T-cell (primary cell): ENCODE measurements at regions not wholly inside any gene's neighbourhood (a gene's known extent, or its start where the extent isn't known, plus 50 kb on each side); places are given as distances from the start of the nearest gene placed in this dataset.

Experiments used
- ATAC-seq, 4 experiments: fragments of 200-7000 bp in 3 of 4; fragments of 150-1000 bp in 1 of 4; cut with Tn5 transposase; replicated peaks in 1 of 4; 1 replicate in 3 of 4; 2 replicates in 1 of 4; pipeline ENCODE4 v1.10.0; 2021; ENCODE audit warnings: moderate library complexity in 3 of 4, mild to moderate bottlenecking in 2 of 4, moderate number of reproducible peaks in 1 of 4
- CTCF ChIA-PET, 2 donors: fragments of 300-600 bp; sonication (Branson Sonifier 250); formaldehyde crosslinking; loops; one replicate each; lab custom pipeline; 2022; ENCODE audit warnings: antibody characterized with exemption in 2 of 2; lab: Charles Lee
- POLR2A ChIA-PET, 2 donors: fragments of 300-600 bp; sonication (Branson Sonifier 250); formaldehyde crosslinking; loops; one replicate each; lab custom pipeline; 2022; ENCODE audit warnings: antibody characterized with exemption in 2 of 2; lab: Charles Lee
- DNase-seq, 35 experiments: peaks; one replicate each; pipeline versions ENCODE4 v3.0.0 to v3.0.0-alpha.2; 2013 to 2023
- H3K27ac ChIP-seq: one replicate; pipeline ENCODE4 v1.5.1; 2013; ENCODE audit warnings: low read length
- H3K27me3 ChIP-seq, 2 experiments: replicated peaks in 1 of 2; 1 replicate in 1 of 2; 2 replicates in 1 of 2; pipeline versions ENCODE4 v1.6.1 to v1.7.0; 2013; ENCODE audit warnings: low read length in 1 of 2, mixed read lengths in 1 of 2; ENCODE audit not compliant: control insufficient read depth in 2 of 2, insufficient read depth in 2 of 2; ENCODE audit errors: extremely low read depth in 1 of 2
- H3K36me3 ChIP-seq, 2 donors: 1 replicate in 1 of 2; 2 replicates in 1 of 2; pipeline versions ENCODE4 v1.6.1 to v1.7.0; 2013; ENCODE audit warnings: low read length in 1 of 2; ENCODE audit not compliant: control insufficient read depth in 2 of 2, insufficient read depth in 1 of 2; ENCODE audit errors: extremely low read depth in 1 of 2
- H3K4me1 ChIP-seq, 2 experiments: 1 replicate in 1 of 2; 2 replicates in 1 of 2; pipeline versions ENCODE4 v1.6.1 to v1.7.0; 2013; ENCODE audit warnings: low read length in 2 of 2, mixed read lengths in 1 of 2; ENCODE audit not compliant: insufficient read depth in 2 of 2, control insufficient read depth in 1 of 2; ENCODE audit errors: extremely low read depth in 1 of 2
- H3K4me3 ChIP-seq, 2 donors: 1 replicate in 1 of 2; 2 replicates in 1 of 2; pipeline versions ENCODE4 v1.5.1 to v1.7.0; 2013; ENCODE audit warnings: mild to moderate bottlenecking in 2 of 2, low read length in 1 of 2, moderate library complexity in 1 of 2; ENCODE audit not compliant: control insufficient read depth in 1 of 2; ENCODE audit errors: extremely low read depth in 1 of 2
- H3K9me3 ChIP-seq: 2 replicates; pipeline ENCODE4 v1.7.0; 2013
- H3K27ac Mint-ChIP-seq, 2 donors: one replicate each; pipeline ENCODE4 v1.8.0; 2020 to 2021; ENCODE audit warnings: mild to moderate bottlenecking in 2 of 2, mixed read lengths in 2 of 2
- H3K27me3 Mint-ChIP-seq, 2 donors: one replicate each; pipeline ENCODE4 v1.8.0; 2021 to 2022; ENCODE audit warnings: mixed read lengths in 2 of 2
- H3K36me3 Mint-ChIP-seq: one replicate; pipeline ENCODE4 v1.8.0; 2021; ENCODE audit warnings: mixed read lengths
- H3K4me1 Mint-ChIP-seq, 3 donors: one replicate each; pipeline ENCODE4 v1.8.0; 2020 to 2022; ENCODE audit warnings: mixed read lengths in 3 of 3, mild to moderate bottlenecking in 1 of 3
- H3K4me3 Mint-ChIP-seq, 3 donors: one replicate each; pipeline ENCODE4 v1.8.0; 2020 to 2022; ENCODE audit warnings: mild to moderate bottlenecking in 3 of 3, mixed read lengths in 3 of 3, moderate library complexity in 3 of 3
- H3K9me3 Mint-ChIP-seq, 3 donors: one replicate each; pipeline ENCODE4 v1.8.0; 2020 to 2022; ENCODE audit warnings: mixed read lengths in 3 of 3
- WGBS: methylation state at CpG from one replicate; pipeline ENCODE4 v1.1.5; 2013; ENCODE audit warnings: missing lambda C conversion rate; ENCODE audit not compliant: insufficient coverage; 5-methylcytosine and 5-hydroxymethylcytosine counted together

DNA sequence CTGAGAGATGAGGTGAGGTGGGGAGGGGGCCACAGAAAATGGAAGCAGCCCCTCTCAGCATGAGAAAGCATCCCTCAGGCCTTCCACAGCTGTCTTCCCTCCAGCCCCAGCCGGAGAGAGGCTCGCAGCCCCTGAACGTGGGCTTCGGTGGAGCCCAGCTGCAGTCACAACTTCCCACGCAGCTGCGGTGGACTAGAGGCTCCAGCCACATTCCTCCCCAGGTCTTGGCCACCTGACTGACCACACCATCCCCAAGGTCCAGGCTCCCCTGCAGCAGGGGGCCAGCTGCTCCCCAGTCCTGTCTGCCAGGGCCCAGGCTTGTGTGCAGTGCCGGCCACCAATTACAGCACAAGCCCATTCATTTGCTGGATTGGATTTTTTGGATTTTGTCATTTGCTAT is 212.3 kb upstream of the BCOR start:
- no peak overlapping the region for H3K27ac ChIP-seq
- ATAC-seq = no peak
- H3K4me1 Mint-ChIP-seq = no peaks in the 10 kb centered on the region
- no peaks in the 10 kb centered on the region for H3K36me3 Mint-ChIP-seq
- peaks cover 2 to 9% of the 10 kb centered on the region in 2 donors for H3K27me3 Mint-ChIP-seq
- H3K4me3 ChIP-seq = no peak overlapping the region
- H3K36me3 ChIP-seq = no peaks in the 10 kb centered on the region
- WGBS = 100% methylated on average over 1 of the region's 7 CpGs
- no peak for DNase-seq
- no peaks in the 10 kb centered on the region for H3K4me1 ChIP-seq
- H3K4me3 Mint-ChIP-seq = no peak overlapping the region
- H3K9me3 ChIP-seq = no peaks in the 10 kb centered on the region
- H3K9me3 Mint-ChIP-seq = no peaks in the 10 kb centered on the region
- H3K27me3 ChIP-seq = peaks cover 0 to 4% of the 10 kb centered on the region in 2 experiments
- POLR2A ChIA-PET = no interaction called here
- CTCF ChIA-PET = no interaction called here
- H3K27ac Mint-ChIP-seq = no peak overlapping the region

DNA sequence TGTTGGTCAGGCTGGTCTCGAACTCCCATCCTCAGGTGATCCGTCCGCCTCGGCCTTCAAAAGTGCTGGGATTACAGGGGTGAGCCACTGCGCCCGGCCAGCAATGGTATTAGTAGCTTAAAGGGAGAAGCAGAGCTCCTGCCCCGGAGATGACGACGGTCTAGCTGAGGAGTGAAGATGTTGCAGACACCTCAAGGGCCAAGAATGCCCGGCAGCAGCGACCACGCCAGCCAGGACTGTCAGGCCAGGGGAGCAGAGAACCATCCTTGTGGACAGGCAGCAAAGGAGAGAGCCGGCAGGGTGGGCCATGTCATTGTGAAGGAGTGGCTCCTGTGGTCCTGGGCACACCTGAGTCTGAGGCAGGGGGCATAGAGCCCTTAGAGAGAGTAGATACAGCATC is 210.1 kb upstream of the BCOR start:
- H3K27me3 Mint-ChIP-seq = peaks cover 2 to 18% of the 10 kb centered on the region in 2 donors
- DNase-seq (no peak), ATAC-seq (no peak)
- H3K4me1 Mint-ChIP-seq = peaks cover 0 to 7% (median 3%) of the 10 kb centered on the region in 3 donors
- no peaks in the 10 kb centered on the region for H3K9me3 ChIP-seq
- H3K27me3 ChIP-seq = peaks cover 0 to 2% of the 10 kb centered on the region in 2 experiments
- no peak overlapping the region for H3K27ac ChIP-seq
- no peak overlapping the region for H3K4me3 Mint-ChIP-seq
- no peaks in the 10 kb centered on the region for H3K36me3 Mint-ChIP-seq
- no peaks in the 10 kb centered on the region for H3K9me3 Mint-ChIP-seq
- ChIA-PET CTCF (no interaction called here), POLR2A (no interaction called here)
- no peak overlapping the region for H3K27ac Mint-ChIP-seq
- H3K4me1 ChIP-seq = no peaks in the 10 kb centered on the region
- 83% methylated on average over 9 of the region's 13 CpGs for WGBS
- no peak overlapping the region for H3K4me3 ChIP-seq
- no peaks in the 10 kb centered on the region for H3K36me3 ChIP-seq

DNA sequence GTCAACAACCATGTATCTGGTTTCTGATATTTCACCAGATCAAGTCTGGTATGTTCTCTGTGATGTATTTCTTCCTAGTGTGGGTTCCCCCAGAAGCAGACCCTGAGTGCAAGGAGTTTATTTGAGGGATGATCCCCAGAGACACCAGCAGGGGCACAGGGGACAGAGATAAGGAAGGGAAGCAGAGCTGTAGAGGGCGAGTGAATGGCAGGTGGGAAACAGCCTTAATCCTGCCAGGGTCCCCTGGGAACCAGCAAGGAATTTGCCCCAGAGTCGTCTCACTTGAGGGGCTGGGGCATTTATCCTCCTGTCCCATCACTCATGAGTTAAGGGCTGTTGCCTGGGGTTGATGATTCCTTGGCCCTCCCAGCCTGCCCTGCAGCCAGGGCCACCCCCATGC is 206.4 kb upstream of the BCOR start:
- no peaks in the 10 kb centered on the region for H3K36me3 ChIP-seq
- peaks cover 2 to 40% of the 10 kb centered on the region in 2 donors for H3K27me3 Mint-ChIP-seq
- ATAC-seq = no peak
- H3K4me1 Mint-ChIP-seq = peaks cover 0 to 22% (median 11%) of the 10 kb centered on the region in 3 donors
- H3K9me3 Mint-ChIP-seq = no peaks in the 10 kb centered on the region
- CTCF ChIA-PET = no interaction called here
- DNase-seq = no peak
- no CpG with 5 or more reads among the region's 2 CpGs for WGBS
- no peak overlapping the region for H3K4me3 ChIP-seq
- H3K4me3 Mint-ChIP-seq = no peak overlapping the region
- POLR2A ChIA-PET = no interaction called here
- peaks cover 1 to 19% of the 10 kb centered on the region in 2 experiments for H3K4me1 ChIP-seq
- H3K27me3 ChIP-seq = peaks cover 0 to 9% of the 10 kb centered on the region in 2 experiments
- no peak overlapping the region for H3K27ac ChIP-seq
- no peak overlapping the region for H3K27ac Mint-ChIP-seq
- H3K36me3 Mint-ChIP-seq = no peaks in the 10 kb centered on the region
- no peaks in the 10 kb centered on the region for H3K9me3 ChIP-seq

GRCh38 chrX:40303256-40304077 is 205.7 kb upstream of the BCOR start:
- Mint-ChIP-seq H3K27me3 (peaks cover 2 to 43% of the 10 kb centered on the region in 2 donors), H3K9me3 (no peaks in the 10 kb centered on the region), H3K4me1 (peaks cover 0 to 22% (median 11%) of the 10 kb centered on the region in 3 donors), H3K4me3 (no peak overlapping the region), H3K27ac (no peak overlapping the region), H3K36me3 (no peaks in the 10 kb centered on the region)
- DNase-seq (no peak), ATAC-seq (no peak)
- no peak overlapping the region for H3K4me3 ChIP-seq
- no peaks in the 10 kb centered on the region for H3K36me3 ChIP-seq
- ChIA-PET POLR2A (no interaction called here), CTCF (no interaction called here)
- no CpG with 5 or more reads among the region's 4 CpGs for WGBS
- no peaks in the 10 kb centered on the region for H3K9me3 ChIP-seq
- H3K27me3 ChIP-seq = peaks cover 0 to 10% of the 10 kb centered on the region in 2 experiments
- peaks cover 2 to 20% of the 10 kb centered on the region in 2 experiments for H3K4me1 ChIP-seq
- H3K27ac ChIP-seq = no peak overlapping the region

- peaks cover 0 to 22% (median 11%) of the 10 kb centered on the region in 3 donors for H3K4me1 Mint-ChIP-seq
- ChIA-PET POLR2A (no interaction called here), CTCF (no interaction called here)
- no peaks in the 10 kb centered on the region for H3K36me3 Mint-ChIP-seq
- ATAC-seq = no peak
- peak overlapping the region in 1 of 2 donors; percentile 11 for H3K27ac Mint-ChIP-seq
- no peak overlapping the region for H3K27ac ChIP-seq
- WGBS = 51% methylated on average over 3 of the region's 15 CpGs
- peaks cover 0 to 43% of the 10 kb centered on the region in 2 donors for H3K27me3 Mint-ChIP-seq
- peak overlapping the region in 1 of 3 donors; percentile 37 for H3K4me3 Mint-ChIP-seq
- H3K27me3 ChIP-seq = peaks cover 0 to 9% of the 10 kb centered on the region in 2 experiments
- peak in 1 of 35 experiments; percentile 8 for DNase-seq
- no peak overlapping the region for H3K4me3 ChIP-seq
- H3K4me1 ChIP-seq = peaks cover 2 to 20% of the 10 kb centered on the region in 2 experiments
- no peaks in the 10 kb centered on the region for H3K9me3 Mint-ChIP-seq
- no peaks in the 10 kb centered on the region for H3K36me3 ChIP-seq
- H3K9me3 ChIP-seq = no peaks in the 10 kb centered on the region
These were observed 202.6 kb upstream of the BCOR start for GRCh38 chrX:40300286-40300890.

DNA sequence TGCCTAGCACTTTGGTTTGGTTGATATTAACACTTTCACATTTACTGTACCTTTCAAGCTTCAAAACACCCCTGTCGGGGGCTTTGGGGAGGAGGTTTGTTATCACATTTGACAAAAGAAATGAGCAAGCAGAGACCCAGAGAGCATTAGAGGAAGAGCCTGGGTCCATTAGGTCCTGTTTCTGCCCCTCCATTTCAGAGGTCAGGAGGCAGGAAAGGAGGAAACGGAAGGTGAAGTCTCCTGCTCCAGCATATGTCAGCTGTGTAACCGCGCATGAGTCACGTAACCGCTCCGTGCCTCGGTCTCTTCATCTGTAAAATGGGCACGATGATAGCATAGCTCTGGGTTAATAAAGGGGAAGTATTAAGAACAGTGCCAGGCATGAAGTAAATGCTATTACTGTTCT is 201.9 kb upstream of the BCOR start:
- H3K27me3 Mint-ChIP-seq = peaks cover 0 to 43% of the 10 kb centered on the region in 2 donors
- no peaks in the 10 kb centered on the region for H3K9me3 Mint-ChIP-seq
- ATAC-seq = peak in 2 of 4 experiments; percentile 40 to 45
- H3K36me3 Mint-ChIP-seq = no peaks in the 10 kb centered on the region
- Histone ChIP-seq H3K4me3 (no peak overlapping the region), H3K27ac (no peak overlapping the region), H3K9me3 (no peaks in the 10 kb centered on the region), H3K36me3 (no peaks in the 10 kb centered on the region), H3K4me1 (peaks cover 2 to 20% of the 10 kb centered on the region in 2 experiments), H3K27me3 (peaks cover 0 to 9% of the 10 kb centered on the region in 2 experiments)
- CTCF ChIA-PET = interaction anchor here in 1 of 2 donors (0.6 kb wide), 1 partner anchor 31 kb away, joined by 3 read pairs; no protein-coding TSS in a partner anchor
- peak overlapping the region in 1 of 3 donors; percentile 34 for H3K4me3 Mint-ChIP-seq
- H3K4me1 Mint-ChIP-seq = peaks cover 0 to 22% (median 11%) of the 10 kb centered on the region in 3 donors
- DNase-seq = peak in 4 of 35 experiments; percentile 2 to 45 (median 10)
- 20% methylated on average over 1 of the region's 9 CpGs for WGBS
- POLR2A ChIA-PET = no interaction called here
- no peak overlapping the region for H3K27ac Mint-ChIP-seq
